ENCODE measurements at regions not wholly inside any gene's neighbourhood (a gene's known extent, or its start where the extent isn't known, plus 50 kb on each side); places are given as distances from the start of the nearest gene placed in this dataset.

DNA sequence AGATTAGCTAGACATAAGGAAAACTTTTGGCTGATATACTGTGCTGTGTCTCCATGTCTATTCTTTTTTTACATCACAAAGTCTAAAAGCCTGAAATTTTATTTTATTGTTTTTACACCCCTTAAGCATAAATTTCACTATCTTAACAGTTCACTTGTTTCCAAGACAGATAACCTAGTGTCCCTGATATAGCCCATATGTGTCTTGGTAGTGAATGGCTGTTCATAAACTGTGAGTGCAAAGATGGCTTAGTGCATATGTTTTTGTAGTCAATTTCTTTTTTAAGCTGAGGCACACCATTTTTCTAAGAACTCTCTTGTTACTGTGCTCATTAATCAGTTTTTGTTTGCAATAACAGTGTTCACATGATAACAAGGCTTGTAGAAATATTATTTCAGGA, 381.1 kb downstream of the OXSM start:
- intact Hi-C loops (cut with micrococcal nuclease) = no loop called here

DNA sequence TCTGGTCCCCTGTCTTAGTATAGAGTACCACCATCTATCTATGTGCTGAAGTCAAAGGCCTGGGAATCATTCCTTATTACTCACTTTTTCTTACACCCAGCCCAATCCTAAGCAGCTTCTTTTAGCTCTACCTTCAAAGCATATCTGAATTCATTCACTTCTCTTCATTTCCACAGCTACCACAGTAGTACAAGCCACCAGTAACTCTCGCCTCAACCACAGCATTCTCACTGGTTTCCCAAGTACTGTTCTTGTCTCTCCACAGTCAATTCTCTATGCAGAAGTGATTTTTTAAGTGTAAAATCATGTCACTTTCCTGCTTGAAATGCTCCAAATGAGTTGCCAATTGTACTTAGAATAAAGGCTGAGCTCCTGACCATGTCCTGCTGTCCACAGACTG, 401.7 kb downstream of the OXSM start:
- no peaks in the 10 kb centered on the region for H3K36me3 Mint-ChIP-seq (ENCODE audit: low read depth)
- ATAC-seq (ENCODE audit: low read depth) (no peak), DNase-seq (no peak)
- TF ChIP-seq, protein P1, sequence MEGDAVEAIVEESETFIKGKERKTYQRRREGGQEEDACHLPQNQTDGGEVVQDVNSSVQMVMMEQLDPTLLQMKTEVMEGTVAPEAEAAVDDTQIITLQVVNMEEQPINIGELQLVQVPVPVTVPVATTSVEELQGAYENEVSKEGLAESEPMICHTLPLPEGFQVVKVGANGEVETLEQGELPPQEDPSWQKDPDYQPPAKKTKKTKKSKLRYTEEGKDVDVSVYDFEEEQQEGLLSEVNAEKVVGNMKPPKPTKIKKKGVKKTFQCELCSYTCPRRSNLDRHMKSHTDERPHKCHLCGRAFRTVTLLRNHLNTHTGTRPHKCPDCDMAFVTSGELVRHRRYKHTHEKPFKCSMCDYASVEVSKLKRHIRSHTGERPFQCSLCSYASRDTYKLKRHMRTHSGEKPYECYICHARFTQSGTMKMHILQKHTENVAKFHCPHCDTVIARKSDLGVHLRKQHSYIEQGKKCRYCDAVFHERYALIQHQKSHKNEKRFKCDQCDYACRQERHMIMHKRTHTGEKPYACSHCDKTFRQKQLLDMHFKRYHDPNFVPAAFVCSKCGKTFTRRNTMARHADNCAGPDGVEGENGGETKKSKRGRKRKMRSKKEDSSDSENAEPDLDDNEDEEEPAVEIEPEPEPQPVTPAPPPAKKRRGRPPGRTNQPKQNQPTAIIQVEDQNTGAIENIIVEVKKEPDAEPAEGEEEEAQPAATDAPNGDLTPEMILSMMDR (IDR thresholded peaks at IDR 0.05) = no peak
- H3K4me3 Mint-ChIP-seq = no peak overlapping the region
- ChIA-PET POLR2A (no interaction called here), CTCF (no interaction called here)
- intact Hi-C loops (cut with micrococcal nuclease) = no loop called here
- H3K27ac Mint-ChIP-seq = no peak overlapping the region
- peaks cover 6% of the 10 kb centered on the region for H3K9me3 Mint-ChIP-seq
- H3K27me3 Mint-ChIP-seq = no peaks in the 10 kb centered on the region
- no peaks in the 10 kb centered on the region for H3K4me1 Mint-ChIP-seq

More for the DNA sequence above, 381.1 kb downstream of the OXSM start:
- CTCF ChIA-PET = no interaction called here
- no peaks in the 10 kb centered on the region for H3K27me3 Mint-ChIP-seq
- no peaks in the 10 kb centered on the region for H3K4me1 Mint-ChIP-seq
- no peak for ATAC-seq (ENCODE audit: low read depth)
- H3K4me3 Mint-ChIP-seq = no peak overlapping the region
- H3K27ac Mint-ChIP-seq = no peak overlapping the region
- peaks cover 10% of the 10 kb centered on the region for H3K9me3 Mint-ChIP-seq
- TF ChIP-seq, protein P1 (IDR thresholded peaks at IDR 0.05) = no peak
- POLR2A ChIA-PET = no interaction called here
- no peak for DNase-seq
- H3K36me3 Mint-ChIP-seq (ENCODE audit: low read depth) = no peaks in the 10 kb centered on the region

DNA sequence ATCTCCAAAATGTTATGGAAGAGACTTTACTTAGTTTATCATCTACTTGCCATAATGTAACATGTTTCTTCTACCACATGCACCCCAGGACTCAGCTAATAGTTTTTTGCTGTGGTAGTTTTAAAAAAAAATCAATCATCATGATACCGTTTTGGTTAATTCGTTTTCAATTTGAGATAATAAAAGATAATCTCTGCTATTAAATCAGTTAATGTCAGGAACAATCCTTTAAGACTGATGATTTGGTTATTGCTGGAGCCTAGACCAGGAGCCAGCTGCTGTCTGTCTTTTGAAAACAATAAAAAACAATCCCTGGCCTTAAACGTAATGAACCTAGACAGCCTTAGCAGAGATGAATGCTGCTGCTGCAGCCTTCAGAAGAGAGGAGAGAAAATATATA, 403.7 kb downstream of the OXSM start:
- Mint-ChIP-seq H3K4me1 (no peaks in the 10 kb centered on the region), H3K36me3 (ENCODE audit: low read depth) (no peaks in the 10 kb centered on the region), H3K27ac (no peak overlapping the region), H3K27me3 (no peaks in the 10 kb centered on the region), H3K4me3 (no peak overlapping the region), H3K9me3 (peaks cover 6% of the 10 kb centered on the region)
- TF ChIP-seq, protein P1 (IDR thresholded peaks at IDR 0.05) = no peak
- ChIA-PET POLR2A (no interaction called here), CTCF (no interaction called here)
- intact Hi-C loops (cut with micrococcal nuclease) = no loop called here
- ATAC-seq (ENCODE audit: low read depth) = no peak
- no peak for DNase-seq

DNA sequence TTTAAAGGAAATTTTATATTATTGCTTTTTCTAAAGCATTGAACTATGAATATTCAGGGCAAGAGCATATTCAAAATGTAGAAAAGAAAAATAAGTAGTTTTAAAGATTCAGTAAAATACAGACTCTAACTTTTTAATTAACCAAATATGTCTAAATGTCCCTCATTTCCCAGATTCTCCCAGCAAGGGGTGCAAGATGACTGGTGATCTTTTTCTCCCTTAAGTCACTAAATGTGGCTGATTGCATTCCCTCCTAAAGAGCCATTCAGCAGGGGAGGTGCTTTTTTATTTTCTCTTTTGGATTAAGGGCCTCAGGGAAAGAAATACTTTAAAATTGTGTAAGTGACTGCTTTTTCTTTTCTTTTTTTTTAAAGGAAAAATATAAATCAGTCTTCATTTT, 406.9 kb downstream of the OXSM start:
- intact Hi-C loops (cut with micrococcal nuclease) = no loop called here
- TF ChIP-seq, protein P1 (IDR thresholded peaks at IDR 0.05) = no peak
- ChIA-PET POLR2A (no interaction called here), CTCF (no interaction called here)
- Mint-ChIP-seq H3K27me3 (no peaks in the 10 kb centered on the region), H3K4me3 (no peak overlapping the region), H3K9me3 (no peaks in the 10 kb centered on the region), H3K4me1 (no peaks in the 10 kb centered on the region), H3K36me3 (ENCODE audit: low read depth) (no peaks in the 10 kb centered on the region), H3K27ac (no peak overlapping the region)
- DNase-seq = no peak
- ATAC-seq (ENCODE audit: low read depth) = no peak

DNA sequence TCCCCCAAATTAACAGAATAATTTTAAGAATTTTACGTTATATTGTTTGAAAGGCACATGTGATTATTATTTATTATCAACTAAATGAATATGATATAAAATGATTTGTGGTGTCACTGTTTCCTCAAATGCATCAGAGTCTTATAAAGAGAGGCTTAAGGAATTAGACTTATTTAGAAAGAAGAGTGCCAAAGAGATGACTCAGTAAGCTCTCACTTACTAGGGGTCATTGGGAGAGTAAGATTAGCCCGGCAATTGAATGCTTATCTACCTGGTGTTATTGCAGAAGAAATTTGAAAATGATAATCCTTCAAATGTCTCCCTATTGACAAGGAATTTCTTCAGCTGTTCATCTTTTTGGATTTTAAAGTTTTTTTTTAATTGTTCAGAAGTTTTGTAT, 408.7 kb downstream of the OXSM start:
- no peaks in the 10 kb centered on the region for H3K4me1 Mint-ChIP-seq
- H3K27me3 Mint-ChIP-seq = no peaks in the 10 kb centered on the region
- CTCF ChIA-PET = no interaction called here
- no peaks in the 10 kb centered on the region for H3K36me3 Mint-ChIP-seq (ENCODE audit: low read depth)
- POLR2A ChIA-PET = no interaction called here
- no peak for ATAC-seq (ENCODE audit: low read depth)
- H3K4me3 Mint-ChIP-seq = no peak overlapping the region
- no peak for DNase-seq
- H3K9me3 Mint-ChIP-seq = no peaks in the 10 kb centered on the region
- TF ChIP-seq, protein P1 (IDR thresholded peaks at IDR 0.05) = no peak
- intact Hi-C loops (cut with micrococcal nuclease) = no loop called here
- no peak overlapping the region for H3K27ac Mint-ChIP-seq

All from activated B cell treated with CpG ODN at 0.5 μM for 24 hours (primary cell).